ENCODE measurements at regions not wholly inside any gene's neighbourhood (a gene's known extent, or its start where the extent isn't known, plus 50 kb on each side); places are given as distances from the start of the nearest gene placed in this dataset.

DNA sequence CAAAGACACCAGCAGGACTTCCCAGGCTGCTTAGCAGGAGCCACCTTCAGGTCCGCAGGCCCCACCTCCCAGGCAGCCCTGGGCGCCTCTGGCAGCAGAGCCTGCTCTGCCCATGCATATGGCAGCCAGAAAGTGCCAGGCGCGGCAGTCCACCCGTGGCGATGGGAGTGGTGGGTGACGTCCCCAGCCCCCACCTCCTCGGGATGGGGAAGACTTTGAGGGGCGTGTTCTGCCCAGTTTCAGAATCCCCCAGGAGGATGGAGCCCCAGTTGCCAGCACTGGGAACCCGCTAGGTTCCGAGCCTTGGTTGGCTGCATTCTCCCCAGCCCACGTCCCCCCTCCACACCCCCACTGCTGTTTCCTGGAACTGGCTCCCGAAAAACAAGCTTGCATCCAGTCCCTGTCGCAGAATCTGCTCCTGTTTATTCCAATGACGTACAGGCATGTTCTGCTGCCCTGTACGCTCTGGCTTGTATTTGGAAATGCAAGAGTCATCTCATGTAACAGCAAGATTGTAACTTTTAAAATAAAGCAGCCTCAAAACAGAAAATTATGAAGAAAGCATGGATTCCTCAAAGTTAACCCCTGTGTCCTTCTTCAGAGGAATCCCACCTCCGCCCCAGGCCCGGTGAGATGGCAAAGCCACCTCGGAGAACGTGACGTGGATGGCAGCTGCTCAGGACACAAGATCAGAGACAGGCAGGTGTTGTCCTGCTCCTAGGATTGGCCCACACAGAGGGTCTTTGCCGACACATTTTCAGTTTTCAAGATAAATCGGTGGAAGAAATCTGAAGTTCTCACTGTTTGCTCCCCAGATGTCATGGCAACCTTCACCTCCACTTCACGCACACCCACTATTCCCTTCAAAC is 87.8 kb upstream of the PPP2R2D start:
- no peak for TF ChIP-seq TAF1 (IDR thresholded peaks at IDR 0.05; ENCODE audit: low read depth)
- TF ChIP-seq, protein P1, sequence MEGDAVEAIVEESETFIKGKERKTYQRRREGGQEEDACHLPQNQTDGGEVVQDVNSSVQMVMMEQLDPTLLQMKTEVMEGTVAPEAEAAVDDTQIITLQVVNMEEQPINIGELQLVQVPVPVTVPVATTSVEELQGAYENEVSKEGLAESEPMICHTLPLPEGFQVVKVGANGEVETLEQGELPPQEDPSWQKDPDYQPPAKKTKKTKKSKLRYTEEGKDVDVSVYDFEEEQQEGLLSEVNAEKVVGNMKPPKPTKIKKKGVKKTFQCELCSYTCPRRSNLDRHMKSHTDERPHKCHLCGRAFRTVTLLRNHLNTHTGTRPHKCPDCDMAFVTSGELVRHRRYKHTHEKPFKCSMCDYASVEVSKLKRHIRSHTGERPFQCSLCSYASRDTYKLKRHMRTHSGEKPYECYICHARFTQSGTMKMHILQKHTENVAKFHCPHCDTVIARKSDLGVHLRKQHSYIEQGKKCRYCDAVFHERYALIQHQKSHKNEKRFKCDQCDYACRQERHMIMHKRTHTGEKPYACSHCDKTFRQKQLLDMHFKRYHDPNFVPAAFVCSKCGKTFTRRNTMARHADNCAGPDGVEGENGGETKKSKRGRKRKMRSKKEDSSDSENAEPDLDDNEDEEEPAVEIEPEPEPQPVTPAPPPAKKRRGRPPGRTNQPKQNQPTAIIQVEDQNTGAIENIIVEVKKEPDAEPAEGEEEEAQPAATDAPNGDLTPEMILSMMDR (IDR thresholded peaks at IDR 0.05; ENCODE audit: poor library complexity, severe bottlenecking) = no peak
- TF ChIP-seq POLR2AphosphoS5 (IDR thresholded peaks at IDR 0.05) = no peak
- no peak for TF ChIP-seq EZH2 (IDR thresholded peaks at IDR 0.05; ENCODE audit: borderline replicate concordance, insufficient read depth, low read length, poor library complexity, severe bottlenecking)
- TF ChIP-seq MXI1 (conservative IDR thresholded peaks at IDR 0.05; ENCODE audit: poor library complexity, severe bottlenecking) = no peak
- no peak for TF ChIP-seq RAD21 (conservative IDR thresholded peaks at IDR 0.05)
